ENCODE measurements at regions not wholly inside any gene's neighbourhood (a gene's known extent, or its start where the extent isn't known, plus 50 kb on each side); places are given as distances from the start of the nearest gene placed in this dataset.

DNA sequence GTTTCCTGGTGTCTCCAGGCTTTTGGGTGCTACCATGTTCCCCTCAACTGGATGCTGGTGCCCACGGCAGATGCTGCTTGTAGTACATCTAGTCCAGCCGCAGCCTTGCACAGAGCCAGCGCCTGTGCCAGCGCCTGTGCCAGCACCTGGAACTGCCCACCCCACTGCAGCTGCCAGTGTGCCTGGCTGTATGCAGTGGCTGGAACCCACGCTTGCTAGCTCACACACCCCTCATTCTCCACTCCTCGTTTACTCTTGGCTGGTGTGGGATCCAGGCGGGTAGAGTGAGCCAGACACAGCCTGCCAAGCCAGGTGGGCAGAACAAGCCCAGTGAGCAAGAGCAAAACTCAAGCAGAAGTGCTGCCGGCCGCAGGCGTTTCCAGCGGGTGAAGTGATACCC lies 428.6 kb downstream of the SLITRK1 start:
- SMC1A ChIA-PET (ENCODE audit: uncharacterized antibody, unreplicated experiment): no interaction called here
- FAIRE-seq: no peak
- Histone ChIP-seq H3K4me1 (ENCODE audit: control insufficient read depth, insufficient read depth, low read length) (no peaks in the 10 kb centered on the region), H3K9ac (ENCODE audit: control insufficient read depth, insufficient read depth, low read length) (no peak overlapping the region), H4K20me1 (ENCODE audit: control insufficient read depth, insufficient read depth) (no peaks in the 10 kb centered on the region), H3K27me3 (replicated peaks in 1 of 2; ENCODE audit: control insufficient read depth in 2 of 2, insufficient read depth in 2 of 2, low read length in 1 of 2) (no peaks in the 10 kb centered on the region), H3K27ac (ENCODE audit: control insufficient read depth, insufficient read depth) (no peak overlapping the region), H3K36me3 (ENCODE audit: control insufficient read depth in 2 of 2, insufficient read depth in 2 of 2, low read length in 1 of 2) (no peaks in the 10 kb centered on the region), H3K79me2 (ENCODE audit: control insufficient read depth, insufficient read depth, low read length) (no peaks in the 10 kb centered on the region), H3K4me2 (ENCODE audit: control insufficient read depth, insufficient read depth) (no peak overlapping the region), H3K4me3 (no peak overlapping the region), H3K9me3 (replicated peaks; ENCODE audit: control insufficient read depth, insufficient read depth, low read length) (no peaks in the 10 kb centered on the region), H2AFZ (ENCODE audit: control insufficient read depth, low read depth, low read length) (no peak overlapping the region)
- in situ Hi-C loops (cut with MboI): no loop called here
- RAD21 ChIA-PET (ENCODE audit: unreplicated experiment): no interaction called here
- TF ChIP-seq, protein P1, sequence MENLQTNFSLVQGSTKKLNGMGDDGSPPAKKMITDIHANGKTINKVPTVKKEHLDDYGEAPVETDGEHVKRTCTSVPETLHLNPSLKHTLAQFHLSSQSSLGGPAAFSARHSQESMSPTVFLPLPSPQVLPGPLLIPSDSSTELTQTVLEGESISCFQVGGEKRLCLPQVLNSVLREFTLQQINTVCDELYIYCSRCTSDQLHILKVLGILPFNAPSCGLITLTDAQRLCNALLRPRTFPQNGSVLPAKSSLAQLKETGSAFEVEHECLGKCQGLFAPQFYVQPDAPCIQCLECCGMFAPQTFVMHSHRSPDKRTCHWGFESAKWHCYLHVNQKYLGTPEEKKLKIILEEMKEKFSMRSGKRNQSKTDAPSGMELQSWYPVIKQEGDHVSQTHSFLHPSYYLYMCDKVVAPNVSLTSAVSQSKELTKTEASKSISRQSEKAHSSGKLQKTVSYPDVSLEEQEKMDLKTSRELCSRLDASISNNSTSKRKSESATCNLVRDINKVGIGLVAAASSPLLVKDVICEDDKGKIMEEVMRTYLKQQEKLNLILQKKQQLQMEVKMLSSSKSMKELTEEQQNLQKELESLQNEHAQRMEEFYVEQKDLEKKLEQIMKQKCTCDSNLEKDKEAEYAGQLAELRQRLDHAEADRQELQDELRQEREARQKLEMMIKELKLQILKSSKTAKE (IDR thresholded peaks at IDR 0.05; ENCODE audit: low read depth, poor library complexity, severe bottlenecking): no peak
- TF ChIP-seq MXI1 (IDR thresholded peaks at IDR 0.05; ENCODE audit: low read depth, low read length): no peak
- TF ChIP-seq, protein P2, sequence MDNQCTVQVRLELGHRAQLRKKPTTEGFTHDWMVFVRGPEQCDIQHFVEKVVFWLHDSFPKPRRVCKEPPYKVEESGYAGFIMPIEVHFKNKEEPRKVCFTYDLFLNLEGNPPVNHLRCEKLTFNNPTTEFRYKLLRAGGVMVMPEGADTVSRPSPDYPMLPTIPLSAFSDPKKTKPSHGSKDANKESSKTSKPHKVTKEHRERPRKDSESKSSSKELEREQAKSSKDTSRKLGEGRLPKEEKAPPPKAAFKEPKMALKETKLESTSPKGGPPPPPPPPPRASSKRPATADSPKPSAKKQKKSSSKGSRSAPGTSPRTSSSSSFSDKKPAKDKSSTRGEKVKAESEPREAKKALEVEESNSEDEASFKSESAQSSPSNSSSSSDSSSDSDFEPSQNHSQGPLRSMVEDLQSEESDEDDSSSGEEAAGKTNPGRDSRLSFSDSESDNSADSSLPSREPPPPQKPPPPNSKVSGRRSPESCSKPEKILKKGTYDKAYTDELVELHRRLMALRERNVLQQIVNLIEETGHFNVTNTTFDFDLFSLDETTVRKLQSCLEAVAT (IDR thresholded peaks at IDR 0.05): no peak
- no peak for TF ChIP-seq ZBED1 (IDR thresholded peaks at IDR 0.05; ENCODE audit: borderline replicate concordance)
- no peak for TF ChIP-seq POLR2A (IDR thresholded peaks at IDR 0.05; ENCODE audit: low read depth, low read length)
- WGBS (ENCODE audit: insufficient coverage, insufficient replicate concordance, low lambda C conversion rate, missing lambda C conversion rate): 54% methylated on average over 11 of the region's 11 CpGs
- POLR2A ChIA-PET: no interaction called here
- no TSS peak for BruUV-seq (replicated peaks)
- no peak for ATAC-seq
- intact Hi-C loops (cut with micrococcal nuclease; ENCODE audit: unreplicated experiment): no loop called here
- no peak for DNase-seq (ENCODE audit: low read depth, low spot score)
- CTCF ChIA-PET: no interaction called here

DNA sequence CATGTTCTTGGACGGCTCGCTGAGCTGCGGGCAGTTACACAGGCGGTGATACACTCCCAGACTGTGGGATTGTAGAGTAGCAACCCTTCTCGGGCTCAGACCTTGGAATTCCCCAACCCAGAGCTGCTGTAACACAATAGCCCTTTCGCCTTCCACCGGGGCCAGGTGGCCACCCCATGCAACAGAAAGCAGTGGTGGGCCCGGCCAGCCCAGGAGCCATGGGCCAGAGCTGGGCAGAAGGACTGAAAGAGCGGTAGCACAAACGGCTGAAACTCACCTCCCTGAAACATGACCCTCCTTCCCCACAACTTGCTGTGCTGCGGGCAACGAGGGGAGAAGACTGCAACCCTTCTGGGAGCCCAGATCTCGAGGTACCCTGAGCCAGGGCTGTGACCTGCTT lies 429.0 kb downstream of the SLITRK1 start:
- in situ Hi-C loops (cut with MboI): no loop called here
- Histone ChIP-seq H3K79me2 (ENCODE audit: control insufficient read depth, insufficient read depth, low read length) (no peaks in the 10 kb centered on the region), H3K4me3 (no peak overlapping the region), H2AFZ (ENCODE audit: control insufficient read depth, low read depth, low read length) (no peak overlapping the region), H3K9me3 (replicated peaks; ENCODE audit: control insufficient read depth, insufficient read depth, low read length) (no peaks in the 10 kb centered on the region), H3K4me2 (ENCODE audit: control insufficient read depth, insufficient read depth) (no peak overlapping the region), H3K27me3 (replicated peaks in 1 of 2; ENCODE audit: control insufficient read depth in 2 of 2, insufficient read depth in 2 of 2, low read length in 1 of 2) (no peaks in the 10 kb centered on the region), H3K27ac (ENCODE audit: control insufficient read depth, insufficient read depth) (no peak overlapping the region), H3K36me3 (ENCODE audit: control insufficient read depth in 2 of 2, insufficient read depth in 2 of 2, low read length in 1 of 2) (no peaks in the 10 kb centered on the region), H3K9ac (ENCODE audit: control insufficient read depth, insufficient read depth, low read length) (no peak overlapping the region), H4K20me1 (ENCODE audit: control insufficient read depth, insufficient read depth) (no peaks in the 10 kb centered on the region), H3K4me1 (ENCODE audit: control insufficient read depth, insufficient read depth, low read length) (no peaks in the 10 kb centered on the region)
- FAIRE-seq: no peak
- intact Hi-C loops (cut with micrococcal nuclease; ENCODE audit: unreplicated experiment): no loop called here
- RAD21 ChIA-PET (ENCODE audit: unreplicated experiment): no interaction called here
- SMC1A ChIA-PET (ENCODE audit: uncharacterized antibody, unreplicated experiment): no interaction called here
- CTCF ChIA-PET: no interaction called here
- no TSS peak for BruUV-seq (replicated peaks)
- ATAC-seq: no peak
- TF ChIP-seq, protein P3, sequence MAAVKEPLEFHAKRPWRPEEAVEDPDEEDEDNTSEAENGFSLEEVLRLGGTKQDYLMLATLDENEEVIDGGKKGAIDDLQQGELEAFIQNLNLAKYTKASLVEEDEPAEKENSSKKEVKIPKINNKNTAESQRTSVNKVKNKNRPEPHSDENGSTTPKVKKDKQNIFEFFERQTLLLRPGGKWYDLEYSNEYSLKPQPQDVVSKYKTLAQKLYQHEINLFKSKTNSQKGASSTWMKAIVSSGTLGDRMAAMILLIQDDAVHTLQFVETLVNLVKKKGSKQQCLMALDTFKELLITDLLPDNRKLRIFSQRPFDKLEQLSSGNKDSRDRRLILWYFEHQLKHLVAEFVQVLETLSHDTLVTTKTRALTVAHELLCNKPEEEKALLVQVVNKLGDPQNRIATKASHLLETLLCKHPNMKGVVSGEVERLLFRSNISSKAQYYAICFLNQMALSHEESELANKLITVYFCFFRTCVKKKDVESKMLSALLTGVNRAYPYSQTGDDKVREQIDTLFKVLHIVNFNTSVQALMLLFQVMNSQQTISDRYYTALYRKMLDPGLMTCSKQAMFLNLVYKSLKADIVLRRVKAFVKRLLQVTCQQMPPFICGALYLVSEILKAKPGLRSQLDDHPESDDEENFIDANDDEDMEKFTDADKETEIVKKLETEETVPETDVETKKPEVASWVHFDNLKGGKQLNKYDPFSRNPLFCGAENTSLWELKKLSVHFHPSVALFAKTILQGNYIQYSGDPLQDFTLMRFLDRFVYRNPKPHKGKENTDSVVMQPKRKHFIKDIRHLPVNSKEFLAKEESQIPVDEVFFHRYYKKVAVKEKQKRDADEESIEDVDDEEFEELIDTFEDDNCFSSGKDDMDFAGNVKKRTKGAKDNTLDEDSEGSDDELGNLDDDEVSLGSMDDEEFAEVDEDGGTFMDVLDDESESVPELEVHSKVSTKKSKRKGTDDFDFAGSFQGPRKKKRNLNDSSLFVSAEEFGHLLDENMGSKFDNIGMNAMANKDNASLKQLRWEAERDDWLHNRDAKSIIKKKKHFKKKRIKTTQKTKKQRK (IDR thresholded peaks at IDR 0.05; ENCODE audit: low read depth, low read length): no peak
- TF ChIP-seq RCOR1 (conservative IDR thresholded peaks at IDR 0.05; ENCODE audit: low read depth, low read length): no peak
- no peak for TF ChIP-seq RAD21 (IDR thresholded peaks at IDR 0.05; ENCODE audit: insufficient read depth, low read depth, low read length)
- TF ChIP-seq CHD1 (IDR thresholded peaks at IDR 0.05; ENCODE audit: low read depth, low read length): no peak
- no peak for TF ChIP-seq EP300 (IDR thresholded peaks at IDR 0.05; ENCODE audit: borderline replicate concordance in 1 of 2, control insufficient read depth in 1 of 2, low read depth in 2 of 2, low read length in 2 of 2)
- TF ChIP-seq SUZ12 (IDR thresholded peaks at IDR 0.05; ENCODE audit: unreplicated experiment): no peak
- no peak for DNase-seq (ENCODE audit: low read depth, low spot score)
- POLR2A ChIA-PET: no interaction called here
- WGBS (ENCODE audit: insufficient coverage, insufficient replicate concordance, low lambda C conversion rate, missing lambda C conversion rate): 27% methylated on average over 11 of the region's 13 CpGs

All from GM12878 (cell line).